ENCODE measurements at regions not wholly inside any gene's neighbourhood (a gene's known extent, or its start where the extent isn't known, plus 50 kb on each side); places are given as distances from the start of the nearest gene placed in this dataset.

DNA sequence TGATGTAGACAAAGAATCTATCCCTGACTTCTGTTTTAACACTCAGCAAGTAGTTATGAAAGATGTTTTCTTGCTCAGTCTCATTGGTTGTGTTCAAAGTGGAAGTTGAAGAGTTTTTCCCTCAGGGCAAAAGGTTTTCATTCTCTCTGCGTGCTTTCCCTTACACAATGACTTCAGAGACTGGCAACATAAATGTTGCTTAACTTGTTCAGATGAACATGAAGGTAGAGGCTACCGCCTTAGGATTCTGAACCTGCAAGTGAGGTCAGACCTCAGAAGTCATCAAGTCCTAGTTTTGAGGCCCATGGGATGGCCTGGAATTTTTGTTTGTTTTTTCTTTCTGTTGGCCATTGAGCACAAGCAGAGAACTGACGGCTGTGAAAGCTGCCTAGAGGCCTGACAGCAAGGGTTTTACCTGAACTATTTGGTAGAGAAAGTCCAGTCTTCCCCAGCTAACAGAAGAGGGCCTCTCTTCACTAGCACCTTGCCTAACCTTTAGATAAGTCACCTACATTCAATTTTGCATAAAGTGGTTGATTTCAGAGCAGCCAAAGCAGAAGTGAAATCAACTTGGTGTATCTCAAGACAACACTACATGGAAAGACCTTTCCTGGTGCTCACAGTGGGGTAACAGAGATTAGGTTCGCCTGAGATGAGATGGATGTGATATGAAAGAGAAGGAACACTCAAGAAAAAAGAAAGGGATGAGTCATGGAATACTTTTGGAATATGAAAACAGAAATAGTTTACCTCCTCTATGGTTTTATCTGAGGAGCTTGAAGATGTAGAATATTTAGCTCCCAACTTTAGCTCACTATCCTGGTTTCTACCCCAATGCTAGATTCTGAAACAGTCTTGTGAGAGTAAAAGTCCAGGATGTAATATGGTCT, 53.6 kb upstream of the AP4E1 start:
- TF ChIP-seq, protein P1, sequence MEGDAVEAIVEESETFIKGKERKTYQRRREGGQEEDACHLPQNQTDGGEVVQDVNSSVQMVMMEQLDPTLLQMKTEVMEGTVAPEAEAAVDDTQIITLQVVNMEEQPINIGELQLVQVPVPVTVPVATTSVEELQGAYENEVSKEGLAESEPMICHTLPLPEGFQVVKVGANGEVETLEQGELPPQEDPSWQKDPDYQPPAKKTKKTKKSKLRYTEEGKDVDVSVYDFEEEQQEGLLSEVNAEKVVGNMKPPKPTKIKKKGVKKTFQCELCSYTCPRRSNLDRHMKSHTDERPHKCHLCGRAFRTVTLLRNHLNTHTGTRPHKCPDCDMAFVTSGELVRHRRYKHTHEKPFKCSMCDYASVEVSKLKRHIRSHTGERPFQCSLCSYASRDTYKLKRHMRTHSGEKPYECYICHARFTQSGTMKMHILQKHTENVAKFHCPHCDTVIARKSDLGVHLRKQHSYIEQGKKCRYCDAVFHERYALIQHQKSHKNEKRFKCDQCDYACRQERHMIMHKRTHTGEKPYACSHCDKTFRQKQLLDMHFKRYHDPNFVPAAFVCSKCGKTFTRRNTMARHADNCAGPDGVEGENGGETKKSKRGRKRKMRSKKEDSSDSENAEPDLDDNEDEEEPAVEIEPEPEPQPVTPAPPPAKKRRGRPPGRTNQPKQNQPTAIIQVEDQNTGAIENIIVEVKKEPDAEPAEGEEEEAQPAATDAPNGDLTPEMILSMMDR (IDR thresholded peaks at IDR 0.05; ENCODE audit: low read length): no peak
- TF ChIP-seq EZH2 (IDR thresholded peaks at IDR 0.05; ENCODE audit: borderline replicate concordance, low read length): no peak
